IPS DF 6.9 (cell line): ENCODE measurements at regions not wholly inside any gene's neighbourhood (a gene's known extent, or its start where the extent isn't known, plus 50 kb on each side); places are given as distances from the start of the nearest gene placed in this dataset.

ENCODE experiments used
- DNase-seq: peaks from one replicate; pipeline ENCODE4 v3.0.0-alpha.2; 2013; ENCODE audit warnings: low read depth, low spot score
- H3K27ac ChIP-seq: one replicate; pipeline ENCODE4 v1.5.1; 2013; ENCODE audit warnings: low read length, control low read depth
- H3K27me3 ChIP-seq: 2 replicates; pipeline ENCODE4 v1.6.1; 2013; ENCODE audit warnings: mild to moderate bottlenecking, low read length; ENCODE audit not compliant: control insufficient read depth, insufficient read depth
- H3K36me3 ChIP-seq: 2 replicates; pipeline ENCODE4 v1.6.1; 2013; ENCODE audit warnings: low read length; ENCODE audit not compliant: control insufficient read depth, insufficient read depth
- H3K4me1 ChIP-seq: 2 replicates; pipeline ENCODE4 v1.6.1; 2013; ENCODE audit warnings: low read length; ENCODE audit not compliant: control insufficient read depth, insufficient read depth
- H3K4me3 ChIP-seq: 2 replicates; pipeline ENCODE4 v1.5.1; 2013; ENCODE audit warnings: mild to moderate bottlenecking, low read length
- H3K9me3 ChIP-seq: 2 replicates; pipeline ENCODE4 v1.6.1; 2013; ENCODE audit warnings: low read length, inconsistent platforms; ENCODE audit not compliant: control insufficient read depth, insufficient read depth
- WGBS: extraction: QIAGEN DNeasy Blood & Tissue Kit; methylation state at CpG from one replicate; pipeline ENCODE4 v1.1.7; 2013; ENCODE audit warnings: mixed read lengths, missing lambda C conversion rate; ENCODE audit not compliant: insufficient read length, insufficient coverage; 5-methylcytosine and 5-hydroxymethylcytosine counted together

- no peak overlapping the region for H3K4me3 ChIP-seq
- H3K27ac ChIP-seq, result no peak overlapping the region
- H3K9me3 ChIP-seq, result no peaks in the 10 kb centered on the region
- no peaks in the 10 kb centered on the region for H3K4me1 ChIP-seq
- no peak for DNase-seq
- H3K36me3 ChIP-seq, result no peaks in the 10 kb centered on the region
- no peaks in the 10 kb centered on the region for H3K27me3 ChIP-seq
- WGBS, result no CpG with 5 or more reads among the region's 12 CpGs
These were observed 204.8 kb upstream of the S1PR3 start for GRCh38 chr9:88786291-88787079.

- no peak overlapping the region for H3K27ac ChIP-seq
- no peaks in the 10 kb centered on the region for H3K4me1 ChIP-seq
- no peaks in the 10 kb centered on the region for H3K27me3 ChIP-seq
- H3K36me3 ChIP-seq, result no peaks in the 10 kb centered on the region
- H3K4me3 ChIP-seq, result no peak overlapping the region
- no CpG with 5 or more reads among the region's 3 CpGs for whole genome bisulfite sequencing
- H3K9me3 ChIP-seq, result no peaks in the 10 kb centered on the region
- no peak for DNase-seq
These were observed 201.5 kb upstream of the S1PR3 start for GRCh38 chr9:88789785-88790184.

GRCh38 chr9:88791105-88791805 is 200.0 kb upstream of the S1PR3 start:
- Histone ChIP-seq H3K4me1 (no peaks in the 10 kb centered on the region), H3K9me3 (no peaks in the 10 kb centered on the region), H3K27ac (no peak overlapping the region), H3K27me3 (no peaks in the 10 kb centered on the region), H3K4me3 (no peak overlapping the region), H3K36me3 (no peaks in the 10 kb centered on the region)
- DNase-seq, result no peak

GRCh38 chr9:88792502-88792901 is 198.8 kb upstream of the S1PR3 start:
- Histone ChIP-seq H3K4me3 (no peak overlapping the region), H3K4me1 (no peaks in the 10 kb centered on the region), H3K27ac (no peak overlapping the region), H3K36me3 (no peaks in the 10 kb centered on the region), H3K27me3 (no peaks in the 10 kb centered on the region), H3K9me3 (no peaks in the 10 kb centered on the region)
- DNase-seq, result no peak
- no CpG with 5 or more reads among the region's 3 CpGs for WGBS

- WGBS, result no CpG with 5 or more reads among the region's 5 CpGs
- H3K4me1 ChIP-seq, result no peaks in the 10 kb centered on the region
- DNase-seq, result no peak
- H3K36me3 ChIP-seq, result no peaks in the 10 kb centered on the region
- H3K27me3 ChIP-seq, result no peaks in the 10 kb centered on the region
- no peaks in the 10 kb centered on the region for H3K9me3 ChIP-seq
- H3K4me3 ChIP-seq, result no peak overlapping the region
- no peak overlapping the region for H3K27ac ChIP-seq
These were observed 197.2 kb upstream of the S1PR3 start for GRCh38 chr9:88794100-88794499.

GRCh38 chr9:88796947-88797346 is 194.3 kb upstream of the S1PR3 start:
- Histone ChIP-seq H3K9me3 (no peaks in the 10 kb centered on the region), H3K27ac (no peak overlapping the region), H3K4me1 (no peaks in the 10 kb centered on the region), H3K4me3 (no peak overlapping the region), H3K27me3 (no peaks in the 10 kb centered on the region), H3K36me3 (no peaks in the 10 kb centered on the region)
- DNase-seq, result no peak
- WGBS, result no CpG with 5 or more reads among the region's 2 CpGs

GRCh38 chr9:88798476-88798875 is 192.8 kb upstream of the S1PR3 start:
- Histone ChIP-seq H3K4me3 (no peak overlapping the region), H3K4me1 (no peaks in the 10 kb centered on the region), H3K9me3 (no peaks in the 10 kb centered on the region), H3K27me3 (no peaks in the 10 kb centered on the region), H3K27ac (no peak overlapping the region), H3K36me3 (no peaks in the 10 kb centered on the region)
- no peak for DNase-seq
- no CpG with 5 or more reads among the region's 4 CpGs for WGBS

GRCh38 chr9:88799541-88800328 is 191.5 kb upstream of the S1PR3 start:
- no peaks in the 10 kb centered on the region for H3K27me3 ChIP-seq
- no peak for DNase-seq
- no peak overlapping the region for H3K27ac ChIP-seq
- H3K4me3 ChIP-seq, result no peak overlapping the region
- H3K36me3 ChIP-seq, result no peaks in the 10 kb centered on the region
- no peaks in the 10 kb centered on the region for H3K4me1 ChIP-seq
- no CpG with 5 or more reads among the region's 6 CpGs for WGBS
- no peaks in the 10 kb centered on the region for H3K9me3 ChIP-seq

- no peaks in the 10 kb centered on the region for H3K36me3 ChIP-seq
- no peaks in the 10 kb centered on the region for H3K4me1 ChIP-seq
- no peaks in the 10 kb centered on the region for H3K9me3 ChIP-seq
- no CpG with 5 or more reads among the region's 3 CpGs for WGBS
- DNase-seq, result no peak
- no peak overlapping the region for H3K27ac ChIP-seq
- H3K27me3 ChIP-seq, result no peaks in the 10 kb centered on the region
- no peak overlapping the region for H3K4me3 ChIP-seq
These were observed 191.0 kb upstream of the S1PR3 start for GRCh38 chr9:88800329-88800682.

- H3K9me3 ChIP-seq, result no peaks in the 10 kb centered on the region
- H3K36me3 ChIP-seq, result no peaks in the 10 kb centered on the region
- DNase-seq, result no peak
- no peak overlapping the region for H3K27ac ChIP-seq
- H3K27me3 ChIP-seq, result no peaks in the 10 kb centered on the region
- H3K4me1 ChIP-seq, result no peaks in the 10 kb centered on the region
- no peak overlapping the region for H3K4me3 ChIP-seq
- WGBS, result no CpG with 5 or more reads among the region's 2 CpGs
These were observed 190.0 kb upstream of the S1PR3 start for GRCh38 chr9:88801214-88801796.
